Lung (tissue), 11 donors: ENCODE measurements at regions not wholly inside any gene's neighbourhood (a gene's known extent, or its start where the extent isn't known, plus 50 kb on each side); places are given as distances from the start of the nearest gene placed in this dataset.
A peak's percentile ranks its signal among the peaks of the same experiment; 100 is the strongest.

Experiments used
- ATAC-seq: fragments of 200-7000 bp; cut with Tn5 transposase; one replicate; pipeline ENCODE4 v1.9.1; 2020; ENCODE audit warnings: moderate number of reproducible peaks; ENCODE audit not compliant: insufficient read depth, low FRiP score
- DNase-seq, 3 donors: peaks; one replicate each; pipeline ENCODE4 v3.0.0-alpha.2; 2013 to 2017
- H3K27ac ChIP-seq, 2 donors: one replicate each; pipeline ENCODE4 v1.5.1; 2013; ENCODE audit warnings: mild to moderate bottlenecking in 2 of 2, moderate library complexity in 2 of 2, control low read depth in 1 of 2, inconsistent platforms in 1 of 2, low read depth in 1 of 2, low read length in 1 of 2
- H3K27me3 ChIP-seq, 3 donors: one replicate each; pipeline ENCODE4 v1.5.1; 2013; ENCODE audit warnings: low read length in 2 of 3; ENCODE audit not compliant: control insufficient read depth in 3 of 3, insufficient read depth in 3 of 3
- H3K36me3 ChIP-seq, 4 donors: one replicate each; pipeline ENCODE4 v1.5.1; 2013; ENCODE audit warnings: low read length in 4 of 4, mild to moderate bottlenecking in 1 of 4, moderate library complexity in 1 of 4; ENCODE audit not compliant: control insufficient read depth in 4 of 4, insufficient read depth in 4 of 4
- H3K4me1 ChIP-seq, 5 donors: one replicate each; pipeline ENCODE4 v1.5.1; 2013; ENCODE audit warnings: low read length in 5 of 5, mild to moderate bottlenecking in 2 of 5, moderate library complexity in 1 of 5; ENCODE audit not compliant: control insufficient read depth in 5 of 5, insufficient read depth in 5 of 5
- H3K4me3 ChIP-seq: one replicate; pipeline ENCODE4 v1.5.1; 2013; ENCODE audit warnings: mild to moderate bottlenecking, control low read depth, moderate library complexity
- H3K9ac ChIP-seq, 2 donors: one replicate each; pipeline ENCODE4 v1.5.1; 2013; ENCODE audit warnings: low read length in 2 of 2, control low read depth in 1 of 2; ENCODE audit not compliant: insufficient read depth in 1 of 2
- H3K9me3 ChIP-seq, 4 donors: one replicate each; pipeline ENCODE4 v1.5.1; 2013; ENCODE audit warnings: low read length in 3 of 4, mild to moderate bottlenecking in 1 of 4, moderate library complexity in 1 of 4; ENCODE audit not compliant: control insufficient read depth in 4 of 4, insufficient read depth in 3 of 4
- CTCF ChIP-seq: IDR thresholded peaks from 2 replicates; pipeline ENCODE4 v1.5.1; 2012; ENCODE audit warnings: mild to moderate bottlenecking; ENCODE audit errors: control extremely low read depth, extremely low read depth
- WGBS, 2 donors: extraction: QIAGEN DNeasy Blood & Tissue Kit; methylation state at CpG; one replicate each; pipeline ENCODE4 v1.1.7; 2013; 5-methylcytosine and 5-hydroxymethylcytosine counted together
- donor health status: control.
- donor health status: control.
- donor health status: Bipolar disorder and iron deficiency.
- donor health status: healthy.
- donor health status: DM: yes; HTN: yes; CAD: no.

- no peak for ATAC-seq
- H3K4me1 ChIP-seq = peaks cover 0 to 3% (median 0%) of the 10 kb centered on the region in 5 donors
- H3K4me3 ChIP-seq = no peak overlapping the region
- H3K9ac ChIP-seq = no peak overlapping the region
- 74 to 76% methylated on average over 1 of the region's 1 CpG for WGBS, 2 donors
- no peaks in the 10 kb centered on the region for H3K27me3 ChIP-seq
- DNase-seq = no peak
- no peak overlapping the region for H3K27ac ChIP-seq
- H3K9me3 ChIP-seq = peaks cover 0 to 3% (median 1%) of the 10 kb centered on the region in 4 donors
- TF ChIP-seq CTCF = no peak
- H3K36me3 ChIP-seq = no peaks in the 10 kb centered on the region
These were observed 266.3 kb downstream of the CCDC85A start for GRCh38 chr2:56450047-56450446.

- ATAC-seq = no peak
- Histone ChIP-seq H3K27ac (no peak overlapping the region), H3K4me3 (no peak overlapping the region), H3K9me3 (peaks cover 0 to 3% (median 1%) of the 10 kb centered on the region in 4 donors), H3K4me1 (peaks cover 0 to 3% (median 0%) of the 10 kb centered on the region in 5 donors), H3K9ac (no peak overlapping the region), H3K36me3 (no peaks in the 10 kb centered on the region), H3K27me3 (no peaks in the 10 kb centered on the region)
- TF ChIP-seq CTCF = no peak
- DNase-seq = no peak
These were observed 267.0 kb downstream of the CCDC85A start for GRCh38 chr2:56450772-56451171.

GRCh38 chr2:56455642-56456041 is 271.9 kb downstream of the CCDC85A start:
- Histone ChIP-seq H3K36me3 (no peaks in the 10 kb centered on the region), H3K9me3 (peaks cover 0 to 2% (median 0%) of the 10 kb centered on the region in 4 donors), H3K4me3 (no peak overlapping the region), H3K9ac (no peak overlapping the region), H3K4me1 (no peaks in the 10 kb centered on the region), H3K27me3 (no peaks in the 10 kb centered on the region), H3K27ac (no peak overlapping the region)
- TF ChIP-seq CTCF = no peak
- WGBS, 2 donors = 87 to 89% methylated on average over 2 of the region's 2 CpGs
- no peak for ATAC-seq
- DNase-seq = no peak

GRCh38 chr2:56456791-56457190 is 273.0 kb downstream of the CCDC85A start:
- Histone ChIP-seq H3K9ac (no peak overlapping the region), H3K27me3 (no peaks in the 10 kb centered on the region), H3K4me3 (no peak overlapping the region), H3K4me1 (no peaks in the 10 kb centered on the region), H3K27ac (no peak overlapping the region), H3K36me3 (no peaks in the 10 kb centered on the region), H3K9me3 (peaks cover 0 to 2% (median 0%) of the 10 kb centered on the region in 4 donors)
- 66 to 79% methylated on average over 1 of the region's 1 CpG for WGBS, 2 donors
- DNase-seq (peak in 1 of 3 donors; percentile 27), ATAC-seq (no peak)
- TF ChIP-seq CTCF = no peak
